Pulmonary artery endothelial cell (primary cell): ENCODE measurements at regions not wholly inside any gene's neighbourhood (a gene's known extent, or its start where the extent isn't known, plus 50 kb on each side); places are given as distances from the start of the nearest gene placed in this dataset.
"Not testable (repeated sequence)": the region's sequence is repeated elsewhere in the genome, so short reads cannot be mapped to it uniquely, and the experiment has no call there.

Experiments used
- DNase-seq: peaks from one replicate; pipeline ENCODE4 v3.0.0-alpha.2; 2011; ENCODE audit warnings: low read depth, low spot score

- no peak for DNase-seq
Observed at GRCh38 chr14:106294324-106294723, 767.9 kb downstream of the TMEM121 start.

GRCh38 chr14:106300951-106301510 lies 774.6 kb downstream of the TMEM121 start:
- not testable (repeated sequence) for DNase-seq

- DNase-seq: not testable (repeated sequence)
Observed at GRCh38 chr14:106301609-106302008, 775.2 kb downstream of the TMEM121 start.

- no peak for DNase-seq
Observed at GRCh38 chr14:106302661-106303060, 776.3 kb downstream of the TMEM121 start.

GRCh38 chr14:106304271-106304670 lies 777.9 kb downstream of the TMEM121 start:
- DNase-seq: no peak

GRCh38 chr14:106308839-106309389 lies 782.5 kb downstream of the TMEM121 start:
- DNase-seq: no peak

- no peak for DNase-seq
Observed at GRCh38 chr14:106309423-106309822, 783.0 kb downstream of the TMEM121 start.

GRCh38 chr14:106315436-106315835 lies 789.1 kb downstream of the TMEM121 start:
- no peak for DNase-seq

- no peak for DNase-seq
Observed at GRCh38 chr14:106317593-106317992, 791.2 kb downstream of the TMEM121 start.

- no peak for DNase-seq
Observed at GRCh38 chr14:106318700-106319099, 792.3 kb downstream of the TMEM121 start.

GRCh38 chr14:106323970-106324369 lies 797.6 kb downstream of the TMEM121 start:
- DNase-seq: not testable (repeated sequence)

- DNase-seq: no peak
Observed at GRCh38 chr14:106327234-106327633, 800.9 kb downstream of the TMEM121 start.

- DNase-seq: not testable (repeated sequence)
Observed at GRCh38 chr14:106327702-106328353, 801.4 kb downstream of the TMEM121 start.

- DNase-seq: not testable (repeated sequence)
Observed at GRCh38 chr14:106329243-106329642, 802.9 kb downstream of the TMEM121 start.

GRCh38 chr14:106329987-106330774 lies 803.8 kb downstream of the TMEM121 start:
- not testable (repeated sequence) for DNase-seq

GRCh38 chr14:106334428-106335109 lies 808.2 kb downstream of the TMEM121 start:
- not testable (repeated sequence) for DNase-seq

GRCh38 chr14:106335110-106335429 lies 808.7 kb downstream of the TMEM121 start:
- DNase-seq: not testable (repeated sequence)

- not testable (repeated sequence) for DNase-seq
Observed at GRCh38 chr14:106338775-106339174, 812.4 kb downstream of the TMEM121 start.

GRCh38 chr14:106340658-106341057 lies 814.3 kb downstream of the TMEM121 start:
- DNase-seq: not testable (repeated sequence)

- DNase-seq: not testable (repeated sequence)
Observed at GRCh38 chr14:106341161-106341560, 814.8 kb downstream of the TMEM121 start.

GRCh38 chr14:106343626-106344025 lies 817.2 kb downstream of the TMEM121 start:
- no peak for DNase-seq
